K562 (cell line): ENCODE measurements at regions not wholly inside any gene's neighbourhood (a gene's known extent, or its start where the extent isn't known, plus 50 kb on each side); places are given as distances from the start of the nearest gene placed in this dataset.

Source experiments
- DACH1 ChIP-seq: fragments of 450-650 bp; IDR thresholded peaks from 2 replicates; pipeline ENCODE4 v1.6.1; 2018; ENCODE audit not compliant: partially characterized antibody
- ELF4 ChIP-seq: fragments of 450-650 bp; formaldehyde crosslinking; IDR thresholded peaks from 2 replicates; pipeline ENCODE4 v1.4.0; 2022; ENCODE audit warnings: missing genetic modification characterization
- HLTF ChIP-seq: fragments of 450-650 bp; IDR thresholded peaks from 2 replicates; pipeline ENCODE4 v1.6.1; 2016
- KDM5B ChIP-seq: fragments of 200-600 bp; sonication (generic); IDR thresholded peaks from 2 replicates; pipeline ENCODE4 v1.6.1; 2012; ENCODE audit warnings: low read depth, mild to moderate bottlenecking, moderate library complexity, low read length, control low read depth, inconsistent platforms; ENCODE audit not compliant: insufficient replicate concordance
- NELFE ChIP-seq: IDR thresholded peaks from 2 replicates; pipeline ENCODE4 v1.6.1; 2011; ENCODE audit warnings: mild to moderate bottlenecking; ENCODE audit not compliant: insufficient read depth, insufficient read length
- SIN3A ChIP-seq, 2 experiments: fragments of 150-350 bp in 1 of 2; IDR thresholded peaks; 2 replicates each; pipeline ENCODE4 v1.6.1; 2011 to 2016; ENCODE audit warnings: borderline replicate concordance in 2 of 2, low read depth in 2 of 2, low read length in 2 of 2, mild to moderate bottlenecking in 2 of 2, moderate library complexity in 2 of 2; ENCODE audit not compliant: control insufficient read depth in 1 of 2
- SP2 ChIP-seq: IDR thresholded peaks from 2 replicates; pipeline ENCODE4 v1.6.1; 2011; ENCODE audit warnings: mild to moderate bottlenecking, low read depth, low read length, moderate library complexity; ENCODE audit not compliant: poor library complexity, severe bottlenecking; ENCODE audit errors: extremely low read depth
- SREBF1 ChIP-seq: fragments of 150-350 bp; IDR thresholded peaks from 2 replicates; pipeline ENCODE4 v1.6.1; 2014; ENCODE audit warnings: antibody characterized with exemption, low read depth, low read length, borderline replicate concordance
- TEAD1 ChIP-seq, 2 experiments: fragments of 450-650 bp in 1 of 2; sonication (generic) in 1 of 2; formaldehyde crosslinking; IDR thresholded peaks; 2 replicates each; pipeline versions ENCODE4 v1.4.0 to v1.8.0; 2020 to 2022; ENCODE audit warnings: mild to moderate bottlenecking in 2 of 2, missing genetic modification reagents in 1 of 2
- ZZZ3 ChIP-seq: fragments of 450-650 bp; IDR thresholded peaks from 2 replicates; pipeline ENCODE4 v1.6.1; 2016; ENCODE audit warnings: antibody characterized with exemption, mild to moderate bottlenecking, moderate library complexity
- TF ChIP-seq, protein P1 (sequence below): fragments of 450-650 bp; IDR thresholded peaks from 2 replicates; pipeline ENCODE4 v1.6.1; 2016; ENCODE audit warnings: antibody characterized with exemption
- TF ChIP-seq, protein P2 (sequence below): IDR thresholded peaks from 2 replicates; pipeline ENCODE4 v1.6.1; 2012; ENCODE audit warnings: low read depth, low read length, improper control_type of control experiment, borderline replicate concordance
- TF ChIP-seq, protein P3 (sequence below), 2 experiments: fragments of 450-650 bp; IDR thresholded peaks; 2 replicates each; pipeline ENCODE4 v1.6.1; 2016; ENCODE audit warnings: mild to moderate bottlenecking in 2 of 2, borderline replicate concordance in 1 of 2, low read depth in 1 of 2, moderate library complexity in 1 of 2
- TF ChIP-seq, protein P4 (sequence below): IDR thresholded peaks from 2 replicates; pipeline ENCODE4 v1.6.1; 2011; ENCODE audit not compliant: insufficient read length; ENCODE audit errors: extremely low read depth

DNA sequence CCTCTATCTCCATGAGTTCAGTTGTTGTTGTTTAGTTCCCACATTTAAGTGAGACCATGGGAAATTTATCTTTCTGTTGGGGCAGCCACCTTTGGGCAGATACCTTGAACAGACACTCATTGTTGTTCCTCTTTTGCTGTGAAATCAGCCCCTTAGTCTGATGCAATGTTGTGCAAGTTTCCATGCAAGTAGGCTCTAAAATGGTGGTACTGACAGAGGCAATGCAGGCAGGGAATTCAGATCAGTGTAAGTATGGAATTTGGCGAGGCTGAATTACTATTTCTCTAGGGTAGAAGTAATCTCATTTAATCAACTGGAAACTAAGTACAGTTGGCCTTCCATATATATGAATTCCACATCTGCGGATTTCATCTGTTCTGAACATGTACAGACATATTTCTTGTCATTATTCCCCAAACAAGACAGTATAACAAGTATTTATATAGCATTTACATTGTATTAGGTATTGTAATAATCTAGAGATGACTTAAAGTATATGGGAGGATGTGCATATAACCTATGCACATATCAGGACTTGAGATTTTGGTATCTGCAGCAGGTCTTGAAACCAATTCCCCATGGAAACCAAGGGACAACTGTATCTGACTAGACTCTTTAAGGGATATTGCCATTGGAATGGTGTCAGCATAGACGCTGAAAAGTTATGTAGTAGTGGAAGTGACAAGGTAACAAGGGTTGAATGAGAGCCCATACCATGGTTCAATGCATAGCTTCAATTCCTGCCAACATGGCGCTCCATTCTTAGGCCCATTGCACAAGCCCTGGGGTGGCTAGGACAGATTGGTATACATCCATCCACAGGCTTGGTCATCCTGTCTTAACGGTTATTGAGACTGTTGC lies 281.5 kb upstream of the HTR2A start (continued):
- TF ChIP-seq, protein P1, sequence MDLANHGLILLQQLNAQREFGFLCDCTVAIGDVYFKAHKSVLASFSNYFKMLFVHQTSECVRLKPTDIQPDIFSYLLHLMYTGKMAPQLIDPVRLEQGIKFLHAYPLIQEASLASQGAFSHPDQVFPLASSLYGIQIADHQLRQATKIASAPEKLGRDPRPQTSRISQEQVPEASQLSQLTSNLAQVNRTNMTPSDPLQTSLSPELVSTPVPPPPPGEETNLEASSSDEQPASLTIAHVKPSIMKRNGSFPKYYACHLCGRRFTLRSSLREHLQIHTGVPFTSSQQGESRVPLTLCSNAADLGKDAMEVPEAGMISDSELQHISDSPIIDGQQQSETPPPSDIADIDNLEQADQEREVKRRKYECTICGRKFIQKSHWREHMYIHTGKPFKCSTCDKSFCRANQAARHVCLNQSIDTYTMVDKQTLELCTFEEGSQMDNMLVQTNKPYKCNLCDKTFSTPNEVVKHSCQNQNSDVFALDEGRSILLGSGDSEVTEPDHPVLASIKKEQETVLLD: no peak
- TF ChIP-seq SP2: no peak
- TF ChIP-seq, protein P2, sequence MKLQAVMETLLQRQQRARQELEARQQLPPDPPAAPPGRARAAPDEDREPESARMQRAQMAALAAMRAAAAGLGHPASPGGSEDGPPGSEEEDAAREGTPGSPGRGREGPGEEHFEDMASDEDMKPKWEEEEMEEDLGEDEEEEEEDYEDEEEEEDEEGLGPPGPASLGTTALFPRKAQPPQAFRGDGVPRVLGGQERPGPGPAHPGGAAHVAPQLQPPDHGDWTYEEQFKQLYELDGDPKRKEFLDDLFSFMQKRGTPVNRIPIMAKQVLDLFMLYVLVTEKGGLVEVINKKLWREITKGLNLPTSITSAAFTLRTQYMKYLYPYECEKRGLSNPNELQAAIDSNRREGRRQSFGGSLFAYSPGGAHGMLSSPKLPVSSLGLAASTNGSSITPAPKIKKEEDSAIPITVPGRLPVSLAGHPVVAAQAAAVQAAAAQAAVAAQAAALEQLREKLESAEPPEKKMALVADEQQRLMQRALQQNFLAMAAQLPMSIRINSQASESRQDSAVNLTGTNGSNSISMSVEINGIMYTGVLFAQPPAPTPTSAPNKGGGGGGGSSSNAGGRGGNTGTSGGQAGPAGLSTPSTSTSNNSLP: no peak
- TF ChIP-seq, protein P3, sequence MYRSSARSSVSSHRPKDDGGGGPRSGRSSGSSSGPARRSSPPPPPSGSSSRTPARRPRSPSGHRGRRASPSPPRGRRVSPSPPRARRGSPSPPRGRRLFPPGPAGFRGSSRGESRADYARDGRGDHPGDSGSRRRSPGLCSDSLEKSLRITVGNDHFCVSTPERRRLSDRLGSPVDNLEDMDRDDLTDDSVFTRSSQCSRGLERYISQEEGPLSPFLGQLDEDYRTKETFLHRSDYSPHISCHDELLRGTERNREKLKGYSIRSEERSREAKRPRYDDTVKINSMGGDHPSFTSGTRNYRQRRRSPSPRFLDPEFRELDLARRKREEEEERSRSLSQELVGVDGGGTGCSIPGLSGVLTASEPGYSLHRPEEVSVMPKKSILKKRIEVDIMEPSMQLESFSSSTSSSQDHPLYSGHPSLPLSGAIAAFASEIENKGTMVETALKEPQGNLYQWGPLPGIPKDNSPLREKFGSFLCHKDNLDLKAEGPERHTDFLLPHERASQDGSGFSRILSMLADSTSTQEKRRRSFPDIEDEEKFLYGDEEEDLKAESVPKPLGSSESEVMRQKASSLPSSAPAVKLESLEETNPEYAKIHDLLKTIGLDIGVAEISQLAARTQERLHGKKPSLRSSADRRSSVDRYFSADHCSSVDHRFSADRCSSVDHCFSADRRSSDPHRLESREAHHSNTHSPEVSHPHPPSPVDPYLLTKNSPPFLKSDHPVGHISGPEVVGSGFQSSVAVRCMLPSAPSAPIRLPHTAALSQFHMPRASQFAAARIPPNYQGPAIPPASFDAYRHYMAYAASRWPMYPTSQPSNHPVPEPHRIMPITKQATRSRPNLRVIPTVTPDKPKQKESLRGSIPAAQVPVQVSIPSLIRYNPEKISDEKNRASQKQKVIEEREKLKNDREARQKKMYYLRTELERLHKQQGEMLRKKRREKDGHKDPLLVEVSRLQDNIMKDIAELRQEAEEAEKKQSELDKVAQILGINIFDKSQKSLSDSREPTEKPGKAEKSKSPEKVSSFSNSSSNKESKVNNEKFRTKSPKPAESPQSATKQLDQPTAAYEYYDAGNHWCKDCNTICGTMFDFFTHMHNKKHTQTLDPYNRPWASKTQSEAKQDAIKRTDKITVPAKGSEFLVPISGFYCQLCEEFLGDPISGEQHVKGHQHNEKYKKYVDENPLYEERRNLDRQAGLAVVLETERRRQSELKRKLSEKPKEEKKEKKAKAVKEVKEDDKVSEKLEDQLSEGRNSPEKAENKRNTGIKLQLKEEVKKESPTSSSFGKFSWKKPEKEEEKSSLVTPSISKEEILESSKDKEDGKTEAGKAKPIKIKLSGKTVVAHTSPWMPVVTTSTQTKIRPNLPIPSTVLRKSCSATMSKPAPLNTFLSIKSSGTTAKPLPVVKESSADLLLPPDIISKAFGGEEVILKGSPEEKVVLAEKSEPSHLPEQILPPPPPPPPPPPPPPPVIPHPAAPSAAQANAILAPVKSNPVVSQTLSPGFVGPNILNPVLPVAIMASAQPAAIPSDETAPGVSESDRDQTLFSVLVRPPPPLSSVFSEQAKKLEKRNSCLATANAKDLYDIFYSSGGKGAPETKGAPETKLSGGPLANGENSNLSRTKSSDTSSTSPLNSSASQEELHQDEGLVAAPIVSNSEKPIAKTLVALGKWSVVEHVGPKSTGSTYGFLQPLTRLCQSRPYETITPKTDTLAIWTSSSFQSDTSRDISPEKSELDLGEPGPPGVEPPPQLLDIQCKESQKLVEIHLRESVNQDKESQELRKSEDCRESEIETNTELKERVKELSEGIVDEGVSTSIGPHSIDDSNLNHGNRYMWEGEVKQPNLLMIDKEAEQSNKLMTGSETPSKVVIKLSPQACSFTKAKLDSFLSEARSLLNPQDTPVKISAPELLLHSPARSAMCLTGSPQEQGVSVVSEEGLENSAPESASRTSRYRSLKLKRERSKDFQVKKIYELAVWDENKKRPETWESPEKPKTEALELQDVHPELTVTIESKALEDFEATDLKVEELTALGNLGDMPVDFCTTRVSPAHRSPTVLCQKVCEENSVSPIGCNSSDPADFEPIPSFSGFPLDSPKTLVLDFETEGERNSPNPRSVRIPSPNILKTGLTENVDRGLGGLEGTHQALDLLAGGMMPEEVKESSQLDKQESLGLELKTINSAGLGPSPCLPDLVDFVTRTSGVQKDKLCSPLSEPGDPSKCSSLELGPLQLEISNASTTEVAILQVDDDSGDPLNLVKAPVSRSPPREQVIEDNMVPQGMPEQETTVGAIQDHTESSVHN (IDR thresholded peaks at IDR 0.05; ENCODE audit: borderline replicate concordance in 1 of 2, low read depth in 1 of 2): no peak
- TF ChIP-seq TEAD1 (CRISPR knock-in tag; IDR thresholded peaks at IDR 0.05): peak in 1 of 2 experiments; percentile 69; a peak in 2 of 4 replicates
- TF ChIP-seq ZZZ3: no peak
- no peak for TF ChIP-seq NELFE
- no peak for TF ChIP-seq SIN3A (IDR thresholded peaks at IDR 0.05; ENCODE audit: borderline replicate concordance in 2 of 2, control insufficient read depth in 1 of 2, low read depth in 2 of 2, low read length in 2 of 2)
- TF ChIP-seq, protein P4, sequence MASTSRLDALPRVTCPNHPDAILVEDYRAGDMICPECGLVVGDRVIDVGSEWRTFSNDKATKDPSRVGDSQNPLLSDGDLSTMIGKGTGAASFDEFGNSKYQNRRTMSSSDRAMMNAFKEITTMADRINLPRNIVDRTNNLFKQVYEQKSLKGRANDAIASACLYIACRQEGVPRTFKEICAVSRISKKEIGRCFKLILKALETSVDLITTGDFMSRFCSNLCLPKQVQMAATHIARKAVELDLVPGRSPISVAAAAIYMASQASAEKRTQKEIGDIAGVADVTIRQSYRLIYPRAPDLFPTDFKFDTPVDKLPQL: no peak
- TF ChIP-seq KDM5B: no peak
- no peak for TF ChIP-seq HLTF
- 0 out of 2 replicates have a peak, but pooled peaks have one; percentile 62 for TF ChIP-seq ELF4 (CRISPR knock-in tag)
- no peak for TF ChIP-seq SREBF1
- TF ChIP-seq DACH1: no peak
